ENCODE measurements at regions not wholly inside any gene's neighbourhood (a gene's known extent, or its start where the extent isn't known, plus 50 kb on each side); places are given as distances from the start of the nearest gene placed in this dataset.

GRCh38 chr10:112095731-112096130 lies 87.8 kb downstream of the GPAM start:
- Histone ChIP-seq H3K4me1 (no peaks in the 10 kb centered on the region), H3K36me3 (no peaks in the 10 kb centered on the region), H3K4me3 (no peak overlapping the region), H3K27me3 (no peaks in the 10 kb centered on the region), H3K27ac (no peak overlapping the region), H3K9me3 (no peaks in the 10 kb centered on the region)
- 83 to 86% methylated on average over 5 of the region's 5 CpGs for WGBS, 2 donors
- ATAC-seq (ENCODE audit: low FRiP score in 2 of 2) (no peak), DNase-seq (no peak)
- TF ChIP-seq CTCF (IDR thresholded peaks at IDR 0.05) (no peak), EP300 (IDR thresholded peaks at IDR 0.05) (no peak), POLR2A (IDR thresholded peaks at IDR 0.05) (no peak), POLR2AphosphoS5 (IDR thresholded peaks at IDR 0.05) (no peak)

- TF ChIP-seq POLR2AphosphoS5 (IDR thresholded peaks at IDR 0.05) (no peak), CTCF (IDR thresholded peaks at IDR 0.05) (no peak)
- H3K4me3 ChIP-seq, result no peak overlapping the region
- H3K9me3 ChIP-seq, result no peaks in the 10 kb centered on the region
- no peak overlapping the region for H3K27ac ChIP-seq
- no peak for DNase-seq
- H3K4me1 ChIP-seq, result no peaks in the 10 kb centered on the region
- no peaks in the 10 kb centered on the region for H3K27me3 ChIP-seq
- WGBS, 2 donors, result 70 to 76% methylated on average over 2 to 3 of the region's 3 CpGs
- no peak for ATAC-seq (ENCODE audit: low FRiP score in 2 of 2)
- H3K36me3 ChIP-seq, result no peaks in the 10 kb centered on the region
Observed at GRCh38 chr10:112098682-112099081, 84.9 kb downstream of the GPAM start.

All from upper lobe of left lung (tissue), 6 donors.